Activated CD4-positive, alpha-beta T cell treated with anti-CD3 and anti-CD28 coated beads, Interleukin-2, Interleukin-4, amounts not matched to agents 100 ng/mL and 50 ng/mL, durations not matched to agents 16 hours and 8 hours (primary cell): ENCODE measurements at regions not wholly inside any gene's neighbourhood (a gene's known extent, or its start where the extent isn't known, plus 50 kb on each side); places are given as distances from the start of the nearest gene placed in this dataset.
"Not testable (repeated sequence)": the region's sequence is repeated elsewhere in the genome, so short reads cannot be mapped to it uniquely, and the experiment has no call there.

Source experiments
- DNase-seq: peaks from one replicate; pipeline ENCODE4 v3.0.0-alpha.2; 2020; ENCODE audit warnings: low spot score

DNA sequence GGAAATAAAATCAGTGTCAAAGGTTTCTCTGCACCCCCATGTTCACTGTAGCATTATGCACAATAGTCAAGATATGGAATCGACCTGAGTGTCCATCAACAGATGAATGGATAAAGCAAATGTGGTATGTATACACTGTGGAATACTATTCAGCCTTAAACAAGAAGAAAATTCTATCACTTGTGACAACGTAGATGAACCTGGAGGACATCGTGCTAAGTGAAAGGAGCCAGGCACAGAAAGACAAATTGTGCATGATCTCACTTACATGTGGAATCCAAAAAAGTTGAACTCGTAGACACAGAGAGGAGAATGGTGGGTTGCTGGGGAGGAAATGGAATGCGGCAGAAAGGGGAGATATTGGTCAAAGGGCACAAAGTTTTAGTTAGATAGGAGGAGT is 136.3 kb upstream of the ESR1 start:
- DNase-seq, result no peak

DNA sequence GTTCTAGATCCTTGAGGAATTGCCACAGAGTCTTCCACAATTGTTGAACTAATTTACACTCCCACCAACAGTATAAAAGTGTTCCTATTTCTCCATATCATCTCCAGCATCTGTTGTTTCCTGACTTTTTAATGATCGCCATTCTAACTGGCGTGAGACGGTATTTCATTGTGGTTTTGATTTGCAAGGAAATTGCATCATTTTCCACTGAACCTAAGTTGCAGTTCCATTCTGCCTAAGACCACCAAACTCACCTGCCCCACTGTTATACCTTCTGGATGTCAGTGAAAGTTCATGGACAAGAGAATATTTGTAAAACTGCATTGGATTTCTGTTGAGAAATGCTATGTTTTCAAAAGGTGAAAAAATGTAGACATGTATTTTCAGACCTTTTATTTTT is 132.9 kb upstream of the ESR1 start:
- no peak for DNase-seq

DNA sequence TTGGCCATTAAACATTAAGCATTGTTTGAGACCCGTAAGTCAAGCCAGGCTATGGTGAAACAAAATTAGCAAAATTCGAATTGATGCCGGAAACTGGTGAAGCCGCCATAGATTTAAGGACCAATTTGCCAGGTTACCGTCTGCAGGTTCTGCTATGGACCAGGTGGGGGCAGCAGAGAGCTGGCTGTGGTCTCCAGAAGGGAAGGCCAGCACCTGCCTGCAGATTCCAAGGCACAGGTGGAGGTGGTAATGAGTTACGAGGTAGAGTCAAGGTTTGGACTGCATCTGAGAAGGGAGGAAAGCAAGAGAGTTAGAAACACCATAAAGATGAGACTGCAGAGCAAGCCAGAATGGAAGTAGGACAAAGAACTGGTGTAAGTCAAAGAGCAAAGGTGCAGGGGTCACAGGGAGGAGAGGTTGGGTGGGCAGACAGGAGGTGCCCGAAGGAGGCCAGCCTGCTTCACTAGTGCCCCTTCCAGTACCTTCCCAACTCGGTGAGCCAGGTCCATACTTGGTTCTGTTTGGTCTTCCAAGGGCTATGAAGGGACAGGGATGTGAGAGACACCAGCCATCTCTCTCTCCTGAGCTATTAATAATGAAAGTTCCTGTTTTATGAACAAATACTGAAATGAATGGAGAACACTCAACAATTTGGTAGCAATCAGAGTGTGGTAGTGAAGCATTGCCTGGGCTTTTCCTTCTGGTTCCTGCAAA is 131.6 kb upstream of the ESR1 start:
- peak; percentile 64 for DNase-seq

DNA sequence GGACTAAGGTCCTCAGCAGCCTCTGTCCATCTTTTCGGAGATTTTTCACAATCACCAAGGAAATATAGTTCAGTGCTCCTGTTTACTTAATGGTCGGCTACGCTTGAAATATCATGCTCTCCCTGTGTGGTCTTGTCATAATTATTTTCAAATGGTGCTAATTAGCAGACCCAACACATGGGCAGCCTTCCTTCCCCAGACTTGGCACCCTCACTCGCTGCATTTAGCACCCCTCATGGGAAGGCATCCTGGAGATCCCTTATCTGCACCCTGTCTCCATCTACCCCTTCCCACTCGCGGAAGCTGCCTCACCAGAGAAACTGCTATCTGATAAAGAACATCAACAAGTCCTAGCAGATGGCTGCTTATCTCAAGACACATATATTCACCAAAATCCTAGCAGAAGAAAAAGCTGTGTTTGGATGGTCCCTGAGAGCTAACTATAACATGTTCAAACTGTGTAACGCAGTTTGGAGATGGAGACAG is 131.0 kb upstream of the ESR1 start:
- DNase-seq, result no peak

DNA sequence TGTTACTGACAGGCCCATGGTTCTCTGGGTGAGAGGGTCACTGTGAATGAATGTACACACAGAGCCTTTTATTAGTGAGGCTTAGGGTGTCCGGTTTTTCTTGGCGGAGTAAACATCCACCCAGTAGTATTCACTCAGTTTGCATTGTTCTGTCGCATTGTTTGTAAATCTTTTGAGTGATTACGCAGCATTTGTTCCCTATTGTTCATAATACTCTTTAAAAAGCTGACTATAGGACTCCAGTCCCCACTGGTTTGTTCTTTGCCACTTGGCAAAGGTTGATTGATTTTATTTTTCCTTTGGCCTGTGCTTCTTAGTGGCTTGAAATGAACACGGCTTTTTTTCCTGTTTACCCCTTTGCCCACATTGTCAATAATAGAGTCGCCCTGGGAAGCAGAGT is 130.1 kb upstream of the ESR1 start:
- DNase-seq, result no peak

DNA sequence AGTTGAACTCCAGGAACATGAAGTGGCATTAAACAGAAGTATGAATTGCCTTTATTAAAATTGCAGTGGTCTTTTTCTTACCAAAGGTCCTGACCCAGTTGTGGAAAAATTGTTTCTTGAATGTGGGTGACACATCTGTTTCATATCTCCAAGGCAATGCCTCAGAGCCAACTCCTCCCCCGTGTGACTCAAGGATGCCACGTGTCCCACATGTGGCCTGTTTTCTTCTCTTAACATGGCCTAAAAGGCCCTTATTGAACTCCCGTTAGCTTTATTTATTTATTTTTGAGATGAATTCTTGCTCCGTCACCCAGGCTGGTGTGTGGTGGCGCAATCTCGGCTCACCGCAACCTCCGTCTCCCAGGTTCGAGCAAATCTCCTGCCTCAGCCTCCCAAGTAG is 128.4 kb upstream of the ESR1 start:
- no peak for DNase-seq

DNA sequence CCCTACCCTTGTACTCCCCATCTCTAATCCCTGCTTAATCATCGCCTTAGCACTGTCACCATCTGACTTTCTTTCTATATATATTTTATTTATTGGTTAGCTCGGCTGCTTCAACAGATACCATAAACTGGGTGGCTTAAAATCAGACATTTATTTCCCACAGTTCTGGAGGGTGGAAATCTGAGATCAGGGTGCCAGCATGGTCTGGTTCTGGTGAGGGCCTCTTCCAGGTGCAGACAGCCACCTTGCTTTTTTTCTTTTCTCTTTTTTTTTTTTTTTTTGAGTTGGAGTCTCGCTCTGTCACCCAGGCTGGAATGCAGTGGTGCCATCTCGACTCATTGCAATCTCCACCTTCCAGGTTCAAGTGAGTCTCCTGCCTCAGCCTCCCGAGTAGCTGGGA is 127.5 kb upstream of the ESR1 start:
- no peak for DNase-seq

DNA sequence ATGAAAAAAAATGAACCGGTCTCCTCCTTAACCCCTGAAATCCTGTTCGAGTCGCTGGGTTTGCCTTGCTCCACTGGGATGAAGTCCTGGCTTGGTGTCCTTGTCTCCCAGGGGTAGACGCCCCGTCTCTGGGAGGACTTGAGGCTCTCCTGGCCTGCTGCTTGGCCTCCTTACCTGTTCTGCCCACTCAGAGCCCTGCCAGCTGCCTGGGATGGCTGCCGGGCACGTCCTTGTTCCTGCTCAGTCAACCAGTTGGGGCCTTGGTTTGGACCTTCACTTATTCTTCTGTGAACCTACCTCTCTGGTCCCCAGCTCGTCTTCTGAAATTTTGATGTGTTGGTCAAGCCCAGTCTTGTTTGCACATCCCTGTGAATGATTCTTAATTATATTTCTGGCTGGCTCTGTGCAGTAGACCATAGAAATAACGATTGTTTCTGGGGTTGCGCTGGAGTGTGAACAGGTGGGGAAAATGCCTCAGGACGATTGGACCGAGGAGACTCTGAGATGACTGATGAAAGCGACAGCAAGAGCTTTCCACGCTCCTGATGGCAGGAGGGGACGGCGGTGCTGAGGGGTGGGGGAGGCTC is 126.5 kb upstream of the ESR1 start:
- no peak for DNase-seq

DNA sequence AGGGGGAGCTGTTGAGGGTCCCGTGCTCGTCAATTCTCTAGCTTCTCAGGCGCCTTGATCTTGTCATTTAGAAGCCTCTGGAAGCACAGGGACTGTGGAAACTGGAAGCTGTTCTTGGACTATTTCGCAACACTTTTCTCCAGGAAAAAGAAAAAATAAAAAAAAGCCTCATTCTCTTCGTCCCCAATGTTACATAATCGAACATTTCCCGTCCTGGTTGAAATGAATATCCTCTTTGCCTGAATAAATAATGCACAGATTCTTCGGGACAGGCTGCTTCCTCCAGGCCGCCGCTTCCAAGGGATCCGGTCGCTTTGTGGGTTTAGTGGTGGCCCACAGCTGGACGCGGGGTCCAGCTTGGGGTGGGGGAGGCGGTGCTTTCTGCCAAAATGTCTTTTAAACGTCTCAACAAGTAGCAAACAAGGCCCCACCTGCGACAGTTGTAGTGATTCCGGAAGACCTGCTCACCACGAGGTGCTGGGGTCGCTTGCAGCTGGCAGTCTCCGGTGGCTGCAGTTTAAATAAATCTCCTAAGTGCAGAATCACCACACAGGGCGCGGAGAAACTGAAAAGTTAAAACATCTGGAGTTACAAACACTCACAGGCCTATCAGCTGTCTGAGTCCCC is 125.9 kb upstream of the ESR1 start:
- no peak for DNase-seq

DNA sequence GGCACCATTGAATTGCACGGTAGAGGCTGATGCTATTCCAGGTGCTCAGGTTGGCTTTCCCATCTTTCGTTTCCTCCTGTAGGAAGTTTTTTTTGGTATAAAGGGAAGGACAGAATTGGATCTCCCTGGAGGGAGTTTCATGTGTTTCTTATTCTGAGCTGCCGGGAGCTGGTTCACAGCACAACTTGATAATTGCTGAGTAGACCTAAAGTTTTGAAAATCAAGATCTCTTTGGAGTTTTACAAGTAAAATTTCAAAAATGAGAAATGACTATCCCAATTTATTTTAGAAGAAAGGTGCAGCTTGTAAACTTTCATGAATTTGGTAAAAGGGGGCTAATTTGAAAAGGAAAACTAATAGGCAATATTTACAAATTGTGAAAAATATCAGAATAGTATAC is 125.2 kb upstream of the ESR1 start:
- no peak for DNase-seq

DNA sequence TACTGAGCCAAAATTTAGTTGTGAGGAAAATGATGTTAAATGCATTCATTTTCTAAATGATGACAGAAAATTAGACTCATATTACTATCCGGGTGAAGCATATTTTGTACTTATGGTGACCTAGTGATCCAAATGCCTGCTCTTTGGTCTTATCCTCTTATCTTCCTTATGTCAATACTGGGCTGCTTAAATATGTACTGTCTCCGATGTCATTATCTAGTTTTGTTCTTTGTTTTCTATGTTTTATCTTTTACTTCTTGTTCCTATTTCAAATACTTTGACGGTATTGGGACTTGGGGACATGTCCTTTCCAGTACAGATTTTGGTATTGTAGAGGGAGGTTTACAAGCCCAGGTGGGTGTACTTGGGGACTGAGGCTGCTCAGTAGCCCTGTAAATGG is 124.6 kb upstream of the ESR1 start:
- no peak for DNase-seq

DNA sequence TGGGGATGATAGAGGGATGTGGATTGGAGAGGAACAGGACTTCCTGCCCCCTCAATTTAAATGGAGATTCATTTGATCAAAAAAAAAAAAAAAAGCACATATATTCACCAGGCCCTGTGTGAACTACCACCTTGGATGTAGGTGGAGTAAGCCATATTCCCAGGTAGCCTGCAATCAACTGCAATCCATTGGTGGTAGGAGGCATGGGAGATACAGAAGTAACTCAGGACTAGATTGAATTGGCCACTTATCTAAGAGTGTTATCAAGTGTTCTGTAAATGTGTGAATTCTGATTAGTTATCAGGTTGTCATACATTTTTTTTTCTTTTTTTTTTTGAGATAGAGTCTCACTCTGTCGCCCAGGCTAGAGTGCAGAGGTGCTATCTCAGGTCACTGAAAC is 124.1 kb upstream of the ESR1 start:
- DNase-seq, result no peak

DNA sequence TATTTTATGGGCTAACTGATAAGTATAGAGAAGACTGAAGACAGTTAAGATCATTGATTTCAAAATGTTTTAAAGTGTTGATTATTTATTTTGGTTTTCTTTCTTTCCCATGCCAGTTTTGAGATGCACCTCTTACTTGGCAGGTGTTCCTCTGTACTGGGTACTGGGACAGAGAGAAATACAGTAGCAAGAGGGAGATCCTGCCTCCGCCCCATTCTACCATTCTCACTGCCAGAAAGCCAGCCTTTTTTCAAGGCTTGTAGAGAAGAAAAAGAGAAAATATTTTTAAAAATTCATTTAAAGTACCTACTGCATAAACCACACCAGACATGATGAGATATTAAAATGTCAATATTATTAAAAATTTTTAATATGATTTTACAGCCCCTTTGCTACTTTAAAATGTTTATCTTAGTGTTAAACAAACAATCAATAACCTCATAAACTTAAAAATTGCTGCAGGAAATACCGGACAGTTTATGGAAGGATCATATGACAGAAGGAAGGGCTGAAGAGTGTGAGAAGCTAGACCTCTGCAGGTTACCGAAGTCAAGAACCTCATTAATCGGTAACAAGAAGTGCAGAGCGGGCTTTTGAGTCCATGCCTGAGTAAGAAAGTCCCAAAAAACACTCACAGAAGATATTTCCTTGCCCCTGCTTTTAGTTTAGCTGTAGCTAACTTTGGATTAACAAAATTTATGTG is 117.8 kb upstream of the ESR1 start:
- DNase-seq, result no peak

DNA sequence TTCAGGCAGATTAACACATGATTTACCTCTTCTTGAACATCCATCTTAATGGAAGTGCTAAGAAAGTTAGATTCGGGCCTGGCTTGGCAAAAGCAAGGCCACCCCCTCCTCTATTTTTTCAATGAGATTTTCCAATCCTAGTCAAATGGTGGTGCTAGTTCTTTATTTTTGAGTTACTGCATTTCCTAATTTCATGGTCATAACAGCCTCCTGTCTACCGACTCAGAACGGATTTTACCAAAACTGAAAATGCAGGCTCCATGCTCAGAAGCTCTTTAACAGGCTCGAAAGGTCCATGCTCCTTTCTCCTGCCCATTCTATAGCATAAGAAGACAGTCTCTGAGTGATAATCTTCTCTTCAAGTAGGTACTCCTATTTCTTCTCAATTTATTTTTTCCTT is 117.2 kb upstream of the ESR1 start:
- peak; percentile 69 for DNase-seq

DNA sequence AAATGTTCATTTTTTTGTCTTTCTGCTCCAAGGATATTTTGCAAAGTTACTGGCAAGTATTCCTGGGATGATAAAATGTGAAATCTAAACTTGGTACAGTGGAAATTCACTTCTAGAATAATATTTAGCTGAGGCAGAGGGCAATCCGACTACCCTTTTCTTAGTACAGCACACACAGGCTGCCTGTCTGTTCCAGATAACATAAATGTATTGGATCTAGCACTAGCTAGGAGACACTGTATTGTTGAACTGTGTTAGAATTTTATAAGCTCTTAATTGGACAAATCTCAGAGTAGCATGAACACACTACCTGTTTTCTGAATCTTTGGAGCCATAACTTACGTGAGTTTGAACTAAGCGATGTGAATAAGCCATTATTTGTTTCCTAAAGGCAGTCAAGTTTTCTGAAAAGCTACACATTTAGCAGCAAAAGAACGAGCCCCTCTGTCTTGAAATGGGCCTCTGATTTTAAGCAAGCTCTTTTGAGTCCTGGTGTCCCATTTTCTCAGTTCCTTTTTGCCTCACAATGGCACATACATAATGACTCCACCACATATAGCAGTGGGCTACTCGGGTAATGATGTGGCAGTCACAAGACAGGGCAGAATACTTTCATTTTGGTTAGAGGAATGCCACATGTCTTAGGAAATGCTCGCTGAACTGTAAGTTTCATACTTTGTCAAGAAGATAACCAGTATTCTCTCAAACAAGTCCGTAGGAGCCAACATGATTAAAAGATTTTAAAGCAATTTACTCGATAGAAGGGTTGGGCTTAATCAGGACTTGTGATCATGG is 116.5 kb upstream of the ESR1 start:
- peak; percentile 90 for DNase-seq

DNA sequence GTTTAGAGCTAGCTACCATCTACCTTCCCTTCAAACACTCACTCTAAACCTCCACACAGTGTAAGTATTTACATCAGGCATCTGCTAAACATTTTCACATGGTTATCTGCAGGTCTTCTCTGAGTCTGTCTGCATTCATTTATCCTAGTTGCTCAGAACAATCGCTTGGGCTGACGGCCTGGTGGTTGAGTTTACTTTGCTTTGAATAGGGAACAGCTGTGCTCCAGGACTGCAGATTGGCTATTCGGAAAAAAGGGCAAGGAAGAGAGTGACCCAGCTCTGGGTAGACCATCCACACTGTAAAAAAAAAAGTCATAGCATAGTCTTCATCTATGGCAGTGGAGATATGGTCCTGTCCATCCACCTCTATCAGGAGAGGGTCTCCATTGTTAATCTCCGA is 115.3 kb upstream of the ESR1 start:
- no peak for DNase-seq

DNA sequence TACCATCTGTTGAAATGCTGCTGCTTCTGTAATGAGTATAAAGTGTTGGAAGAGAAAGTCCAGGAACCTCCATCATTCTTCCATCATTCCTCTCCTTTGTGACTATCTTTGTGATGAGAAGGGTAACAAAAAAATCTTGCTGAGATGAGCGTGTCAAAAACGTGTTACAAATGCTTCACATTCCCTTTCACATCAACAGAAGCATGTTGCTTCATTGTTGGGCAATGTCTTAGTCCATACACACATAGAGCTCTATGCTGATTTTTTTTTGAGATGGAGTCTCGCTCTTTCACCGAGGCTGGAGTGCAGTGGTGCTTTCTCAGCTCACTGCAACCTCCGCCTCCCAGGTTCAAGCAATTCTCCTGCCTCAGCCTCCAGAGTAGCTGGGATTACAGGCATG is 114.1 kb upstream of the ESR1 start:
- DNase-seq, result no peak

DNA sequence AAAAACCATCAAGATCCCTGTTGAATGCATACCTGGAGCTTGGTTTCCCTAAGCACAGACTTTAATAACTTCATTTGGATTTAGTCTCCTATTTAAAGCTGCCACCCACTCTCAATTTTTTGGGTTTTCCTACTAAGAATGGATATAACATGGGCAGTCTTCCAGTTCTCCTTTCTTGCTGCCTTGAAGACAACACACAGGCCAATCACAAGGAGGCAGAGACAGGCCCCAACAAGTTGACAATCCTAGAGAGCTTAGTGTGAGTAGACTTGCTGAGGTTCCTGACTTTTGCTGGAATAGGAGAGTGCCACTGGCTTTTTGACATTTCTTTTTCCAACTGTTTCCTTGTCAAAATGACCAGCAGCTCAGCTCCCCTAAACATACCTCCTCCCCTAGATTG is 112.3 kb upstream of the ESR1 start:
- no peak for DNase-seq

DNA sequence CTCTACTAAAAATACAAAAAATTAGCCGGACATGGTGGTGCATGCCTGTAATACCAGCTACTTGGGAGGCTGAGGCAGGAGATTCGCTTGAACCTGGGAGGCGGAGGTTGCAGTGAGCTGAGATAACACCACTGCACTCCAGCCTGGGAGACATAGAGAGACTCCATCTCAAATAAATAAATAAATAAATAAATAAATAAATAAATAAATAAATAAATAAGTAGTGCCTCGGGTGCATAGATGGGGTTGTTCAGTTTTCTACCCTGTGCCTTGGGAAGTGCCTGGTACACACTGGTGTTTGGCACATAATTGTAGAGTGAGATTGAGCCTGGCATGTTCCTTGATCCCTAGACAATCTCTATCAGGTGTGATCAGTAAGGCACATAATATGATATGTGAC is 111.2 kb upstream of the ESR1 start:
- not testable (repeated sequence) for DNase-seq

DNA sequence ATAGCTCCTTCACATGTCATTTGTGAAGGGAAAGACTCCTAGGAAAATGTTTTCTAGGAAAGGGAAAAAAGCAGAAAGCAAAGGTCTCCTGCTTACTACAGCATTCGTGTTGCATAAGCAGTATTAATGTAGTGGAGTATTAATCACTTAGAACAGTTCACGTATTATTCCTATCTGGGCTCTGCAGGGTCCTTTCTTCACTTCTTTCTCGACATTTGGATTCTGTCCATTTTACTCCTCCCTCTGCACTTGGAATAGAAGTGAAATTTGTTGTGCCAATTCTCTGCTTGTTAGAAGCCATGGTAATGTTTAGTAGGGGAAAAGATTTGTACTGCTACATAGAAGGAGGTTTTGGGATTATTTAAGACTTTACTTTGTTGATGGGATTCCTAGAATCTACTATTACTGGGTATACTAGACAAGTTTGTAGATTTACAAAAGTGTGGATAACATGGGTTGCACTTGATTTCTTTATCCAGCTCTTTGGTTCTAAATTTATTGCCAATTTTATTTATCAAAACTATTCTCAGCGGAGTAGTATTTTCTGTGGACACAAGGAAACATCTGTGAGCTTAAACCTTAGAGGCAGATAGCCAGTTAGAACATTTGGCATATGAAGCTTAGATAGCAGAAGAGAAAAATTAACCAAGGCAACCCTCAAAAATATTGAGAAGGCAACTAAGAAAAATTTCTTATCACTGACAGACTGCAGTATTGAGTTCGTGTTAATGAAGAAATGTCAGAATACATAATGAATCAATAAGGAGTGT is 108.4 kb upstream of the ESR1 start:
- DNase-seq, result no peak

DNA sequence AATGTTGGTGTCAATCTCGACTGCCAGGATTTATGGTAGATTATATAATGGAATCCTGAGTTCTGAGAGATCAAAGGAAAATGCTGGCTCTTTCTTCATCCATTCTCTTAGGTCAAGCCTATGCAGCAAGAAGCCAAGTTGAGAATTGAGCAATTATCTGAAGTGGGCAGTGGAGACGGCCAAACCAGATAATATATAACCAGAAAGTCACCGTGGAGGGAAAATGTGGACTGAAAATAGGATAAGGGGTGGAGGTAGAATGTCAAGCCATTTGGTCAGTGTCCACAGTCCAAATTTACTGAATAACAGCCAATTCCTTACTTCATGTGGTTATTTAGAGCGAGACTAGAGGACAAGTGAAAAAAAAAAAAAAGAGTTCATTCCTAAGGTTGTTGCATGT is 107.8 kb upstream of the ESR1 start:
- DNase-seq, result no peak
